ENCODE measurements at regions not wholly inside any gene's neighbourhood (a gene's known extent, or its start where the extent isn't known, plus 50 kb on each side); places are given as distances from the start of the nearest gene placed in this dataset.

GRCh38 chr15:72915843-72916242, 132.3 kb upstream of the ADPGK start:
- TF ChIP-seq CTCF (conservative IDR thresholded peaks at IDR 0.05 in 1 of 2, IDR thresholded peaks at IDR 0.05 in 1 of 2; ENCODE audit: low read depth in 1 of 2, low read length in 2 of 2): no peak
- TF ChIP-seq EZH2 (IDR thresholded peaks at IDR 0.05; ENCODE audit: low read length, missing control alignments): no peak
